HG02973 (cell line): ENCODE measurements at regions not wholly inside any gene's neighbourhood (a gene's known extent, or its start where the extent isn't known, plus 50 kb on each side); places are given as distances from the start of the nearest gene placed in this dataset.

Experiments
- ATAC-seq: cut with Tn5 transposase; IDR thresholded peaks from one replicate; pipeline ENCODE4 v1.9.1; 2021; ENCODE audit warnings: moderate library complexity; ENCODE audit not compliant: unreplicated experiment

GRCh38 chr10:31720546-31720945 lies 208.1 kb downstream of the ARHGAP12 start:
- ATAC-seq = no peak

- ATAC-seq = no peak
Measured at GRCh38 chr10:31709476-31709875, 219.2 kb downstream of the ARHGAP12 start.

GRCh38 chr10:31709028-31709427 lies 219.6 kb downstream of the ARHGAP12 start:
- no peak for ATAC-seq

- no peak for ATAC-seq
Measured at GRCh38 chr10:31708474-31708873, 220.2 kb downstream of the ARHGAP12 start.

- no peak for ATAC-seq
Measured at GRCh38 chr10:31708046-31708445, 220.6 kb downstream of the ARHGAP12 start.

- ATAC-seq = peak; percentile 81
Measured at GRCh38 chr10:31707093-31708039, 221.3 kb downstream of the ARHGAP12 start.

- ATAC-seq = no peak
Measured at GRCh38 chr10:31706464-31707092, 222.1 kb downstream of the ARHGAP12 start.

GRCh38 chr10:31705136-31705535 lies 223.5 kb downstream of the ARHGAP12 start:
- ATAC-seq = no peak

GRCh38 chr10:31704195-31704594 lies 224.4 kb downstream of the ARHGAP12 start:
- no peak for ATAC-seq

GRCh38 chr10:31702954-31703353 lies 225.7 kb downstream of the ARHGAP12 start:
- ATAC-seq = no peak

GRCh38 chr10:31702005-31702404 lies 226.6 kb downstream of the ARHGAP12 start:
- no peak for ATAC-seq

- ATAC-seq = no peak
Measured at GRCh38 chr10:31701546-31701945, 227.1 kb downstream of the ARHGAP12 start.

GRCh38 chr10:31700181-31700611 lies 228.4 kb downstream of the ARHGAP12 start:
- ATAC-seq = no peak

- ATAC-seq = no peak
Measured at GRCh38 chr10:31698181-31698830, 230.3 kb downstream of the ARHGAP12 start.

- no peak for ATAC-seq
Measured at GRCh38 chr10:31697271-31698180, 231.1 kb downstream of the ARHGAP12 start.

- no peak for ATAC-seq
Measured at GRCh38 chr10:31694929-31695837, 233.4 kb downstream of the ARHGAP12 start.

- no peak for ATAC-seq
Measured at GRCh38 chr10:31694126-31694685, 234.4 kb downstream of the ARHGAP12 start.

- ATAC-seq = no peak
Measured at GRCh38 chr10:31693491-31693890, 235.1 kb downstream of the ARHGAP12 start.

- no peak for ATAC-seq
Measured at GRCh38 chr10:31689233-31689632, 239.4 kb downstream of the ARHGAP12 start.
